ENCODE measurements at regions not wholly inside any gene's neighbourhood (a gene's known extent, or its start where the extent isn't known, plus 50 kb on each side); places are given as distances from the start of the nearest gene placed in this dataset.

DNA sequence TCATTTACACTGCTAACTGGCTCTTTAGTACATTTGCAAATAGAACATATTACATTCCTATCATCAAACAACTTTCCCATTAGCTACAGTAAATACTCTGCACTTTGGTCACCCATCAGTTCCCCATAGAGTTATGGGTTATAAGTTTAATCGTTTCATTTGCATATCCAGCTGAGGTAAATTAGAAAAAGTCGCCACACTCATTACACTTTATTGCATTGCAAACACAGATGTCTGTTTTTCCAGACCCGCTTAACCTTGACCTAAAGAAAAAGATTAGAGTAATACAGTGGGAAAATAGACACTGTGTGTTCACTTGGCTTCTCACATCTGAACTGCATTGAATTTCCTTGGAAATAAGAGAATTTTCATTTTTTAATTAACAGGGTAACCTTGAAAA is 213.1 kb upstream of the PSMD7 start:
- CTCF ChIA-PET = no interaction called here
- POLR2A ChIA-PET = no interaction called here
- TF ChIP-seq ARNT (IDR thresholded peaks at IDR 0.05) (no peak), ZNF384 (IDR thresholded peaks at IDR 0.05) (no peak), CTBP1 (IDR thresholded peaks at IDR 0.05; ENCODE audit: borderline replicate concordance) (no peak), LEF1 (IDR thresholded peaks at IDR 0.05; ENCODE audit: borderline replicate concordance) (no peak), BHLHE40 (IDR thresholded peaks at IDR 0.05; ENCODE audit: borderline replicate concordance) (no peak), FOXA1 (IDR thresholded peaks at IDR 0.05) (no peak), FOXK2 (IDR thresholded peaks at IDR 0.05) (no peak), NFRKB (IDR thresholded peaks at IDR 0.05) (no peak), ELF4 (IDR thresholded peaks at IDR 0.05) (no peak)
- DNase-seq (ENCODE audit: extremely low spot score) = no peak

DNA sequence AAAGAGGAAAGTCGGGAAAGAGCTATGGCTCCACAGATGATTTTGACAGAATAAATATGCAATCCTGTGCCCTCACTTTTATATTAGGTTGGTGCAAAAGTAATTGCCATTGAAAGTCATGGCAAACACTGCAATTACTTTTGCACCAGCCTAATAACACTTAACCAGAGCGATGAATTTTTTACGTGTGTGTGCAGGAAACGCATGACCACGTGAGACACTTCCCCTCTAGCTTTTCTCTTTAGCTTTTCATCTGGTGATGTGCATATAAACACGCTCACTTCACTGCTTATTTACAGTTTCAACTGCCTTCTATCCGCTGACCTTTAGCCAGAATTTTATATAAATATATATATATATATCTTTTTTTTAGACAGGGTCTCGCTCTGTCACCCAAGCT is 216.3 kb upstream of the PSMD7 start:
- DNase-seq (ENCODE audit: extremely low spot score) = no peak
- ChIA-PET POLR2A (no interaction called here), CTCF (interaction anchor here (0.6 kb wide), 1 partner anchor 46 kb away, joined by 4 read pairs; no protein-coding TSS in a partner anchor)
- TF ChIP-seq CTBP1 (IDR thresholded peaks at IDR 0.05; ENCODE audit: borderline replicate concordance) (no peak), NFRKB (IDR thresholded peaks at IDR 0.05) (no peak), ARNT (IDR thresholded peaks at IDR 0.05) (no peak), FOXA1 (IDR thresholded peaks at IDR 0.05) (no peak), BHLHE40 (IDR thresholded peaks at IDR 0.05; ENCODE audit: borderline replicate concordance) (no peak), FOXM1 (IDR thresholded peaks at IDR 0.05; ENCODE audit: borderline replicate concordance) (no peak), ZNF384 (IDR thresholded peaks at IDR 0.05) (no peak), SP1 (IDR thresholded peaks at IDR 0.05) (no peak), FOXK2 (IDR thresholded peaks at IDR 0.05) (no peak), LEF1 (IDR thresholded peaks at IDR 0.05; ENCODE audit: borderline replicate concordance) (no peak), ELF4 (IDR thresholded peaks at IDR 0.05) (no peak), SUZ12 (IDR thresholded peaks at IDR 0.05) (no peak)

DNA sequence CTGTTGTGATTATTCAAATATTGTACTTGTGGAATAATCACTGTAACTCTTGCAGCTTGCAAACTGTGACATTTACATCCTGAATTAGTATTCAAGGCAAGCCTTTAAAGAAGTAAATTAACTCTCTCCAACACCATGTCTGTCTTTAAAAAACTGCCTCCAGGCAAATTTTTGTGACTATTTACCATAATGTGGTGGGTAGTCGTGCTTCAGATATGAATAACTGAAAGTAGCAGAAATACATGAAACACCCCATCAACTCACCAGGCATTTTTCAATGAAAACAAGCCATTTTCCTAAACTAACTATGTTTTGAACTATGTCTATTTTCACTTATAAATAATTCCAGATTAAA is 217.4 kb upstream of the PSMD7 start:
- DNase-seq (ENCODE audit: extremely low spot score) = no peak
- ChIA-PET CTCF (no interaction called here), POLR2A (no interaction called here)

DNA sequence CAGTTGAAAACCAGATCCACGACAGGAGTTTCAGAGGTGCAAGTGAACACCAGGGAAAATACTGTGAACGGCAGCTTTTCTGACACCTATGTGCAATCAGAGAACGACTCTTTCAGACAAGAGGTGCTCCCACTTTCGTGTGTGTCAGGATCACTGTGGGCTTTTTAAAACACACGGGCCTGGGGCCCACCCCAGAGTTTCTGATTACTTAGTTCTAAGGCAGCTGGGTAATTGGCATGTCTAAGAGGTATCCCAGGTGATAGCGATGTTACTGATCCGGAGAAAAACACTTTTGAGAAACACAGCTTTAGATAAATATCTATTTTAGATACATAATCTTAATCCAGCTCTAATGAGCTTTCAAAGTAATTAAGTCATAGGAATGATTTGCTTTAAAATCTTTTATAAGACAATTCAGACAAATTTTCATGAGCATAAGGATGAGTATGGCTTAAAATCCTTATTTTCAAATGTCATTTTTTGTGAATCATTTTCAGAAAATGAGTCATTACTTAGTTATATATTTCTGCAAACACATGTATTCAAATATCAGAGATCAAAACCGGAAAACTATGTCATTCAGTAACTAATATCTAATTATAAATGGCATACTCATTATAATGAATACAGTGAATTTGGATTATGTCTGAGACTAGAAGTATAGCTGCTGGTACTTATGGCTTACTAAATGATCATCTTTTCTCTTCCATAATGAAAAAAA is 217.9 kb upstream of the PSMD7 start:
- CTCF ChIA-PET = interaction anchor here (0.5 kb wide), 1 partner anchor 29 kb away, joined by 3 read pairs; no protein-coding TSS in a partner anchor
- no peak for DNase-seq (ENCODE audit: extremely low spot score)
- POLR2A ChIA-PET = interaction anchor here (0.6 kb wide), 1 partner anchor 69 kb away, joined by 3 read pairs; no protein-coding TSS in a partner anchor
- TF ChIP-seq TARDBP (IDR thresholded peaks at IDR 0.05) (no peak), HDGF (IDR thresholded peaks at IDR 0.05; ENCODE audit: borderline replicate concordance) (no peak), FOXA1 (IDR thresholded peaks at IDR 0.05) (no peak), FOXM1 (IDR thresholded peaks at IDR 0.05; ENCODE audit: borderline replicate concordance) (no peak), ELF4 (IDR thresholded peaks at IDR 0.05) (no peak), SUZ12 (IDR thresholded peaks at IDR 0.05) (no peak), SP1 (IDR thresholded peaks at IDR 0.05) (no peak), NFRKB (IDR thresholded peaks at IDR 0.05) (no peak), CTBP1 (IDR thresholded peaks at IDR 0.05; ENCODE audit: borderline replicate concordance) (no peak), L3MBTL2 (conservative IDR thresholded peaks at IDR 0.05) (no peak), ZNF384 (IDR thresholded peaks at IDR 0.05) (no peak), BHLHE40 (IDR thresholded peaks at IDR 0.05; ENCODE audit: borderline replicate concordance) (no peak)

More for the DNA sequence above, 217.4 kb upstream of the PSMD7 start:
- TF ChIP-seq SP1 (IDR thresholded peaks at IDR 0.05) = no peak
- no peak for TF ChIP-seq NFRKB (IDR thresholded peaks at IDR 0.05)
- TF ChIP-seq TARDBP (IDR thresholded peaks at IDR 0.05) = no peak
- no peak for TF ChIP-seq LEF1 (IDR thresholded peaks at IDR 0.05; ENCODE audit: borderline replicate concordance)
- TF ChIP-seq ELF4 (IDR thresholded peaks at IDR 0.05) = no peak
- no peak for TF ChIP-seq ARNT (IDR thresholded peaks at IDR 0.05)
- TF ChIP-seq FOXM1 (IDR thresholded peaks at IDR 0.05; ENCODE audit: borderline replicate concordance) = no peak
- TF ChIP-seq HDGF (IDR thresholded peaks at IDR 0.05; ENCODE audit: borderline replicate concordance) = no peak
- TF ChIP-seq L3MBTL2 (conservative IDR thresholded peaks at IDR 0.05) = no peak
- TF ChIP-seq ZNF384 (IDR thresholded peaks at IDR 0.05) = no peak
- TF ChIP-seq CTBP1 (IDR thresholded peaks at IDR 0.05; ENCODE audit: borderline replicate concordance) = no peak
- TF ChIP-seq, protein P1, sequence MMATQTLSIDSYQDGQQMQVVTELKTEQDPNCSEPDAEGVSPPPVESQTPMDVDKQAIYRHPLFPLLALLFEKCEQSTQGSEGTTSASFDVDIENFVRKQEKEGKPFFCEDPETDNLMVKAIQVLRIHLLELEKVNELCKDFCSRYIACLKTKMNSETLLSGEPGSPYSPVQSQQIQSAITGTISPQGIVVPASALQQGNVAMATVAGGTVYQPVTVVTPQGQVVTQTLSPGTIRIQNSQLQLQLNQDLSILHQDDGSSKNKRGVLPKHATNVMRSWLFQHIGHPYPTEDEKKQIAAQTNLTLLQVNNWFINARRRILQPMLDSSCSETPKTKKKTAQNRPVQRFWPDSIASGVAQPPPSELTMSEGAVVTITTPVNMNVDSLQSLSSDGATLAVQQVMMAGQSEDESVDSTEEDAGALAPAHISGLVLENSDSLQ (IDR thresholded peaks at IDR 0.05) = no peak
- TF ChIP-seq SUZ12 (IDR thresholded peaks at IDR 0.05) = no peak
- TF ChIP-seq FOXK2 (IDR thresholded peaks at IDR 0.05) = no peak
- no peak for TF ChIP-seq FOXA1 (IDR thresholded peaks at IDR 0.05)
- TF ChIP-seq BHLHE40 (IDR thresholded peaks at IDR 0.05; ENCODE audit: borderline replicate concordance) = no peak

DNA sequence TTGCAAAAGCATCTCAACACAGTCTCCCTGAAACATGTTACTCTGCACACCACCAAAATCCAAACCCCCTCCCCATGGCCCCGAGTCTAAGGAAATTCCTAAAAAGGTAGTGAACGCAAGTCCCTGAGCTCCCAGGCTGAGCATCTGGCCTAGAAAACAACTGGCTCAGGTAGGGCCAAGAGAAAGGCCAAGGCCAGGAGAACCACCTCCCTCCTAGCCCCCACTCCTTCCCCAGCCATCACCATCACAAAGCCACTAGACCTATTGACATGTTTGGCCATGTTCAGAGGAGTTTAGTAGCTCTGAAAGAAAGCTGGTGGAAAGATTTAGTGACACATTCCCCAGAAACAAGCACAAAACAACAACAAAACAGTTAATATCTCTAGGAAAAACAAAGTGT is 220.0 kb upstream of the PSMD7 start:
- CTCF ChIA-PET = no interaction called here
- DNase-seq (ENCODE audit: extremely low spot score) = no peak
- POLR2A ChIA-PET = no interaction called here
- TF ChIP-seq HDGF (IDR thresholded peaks at IDR 0.05; ENCODE audit: borderline replicate concordance) (no peak), LEF1 (IDR thresholded peaks at IDR 0.05; ENCODE audit: borderline replicate concordance) (no peak), FOXM1 (IDR thresholded peaks at IDR 0.05; ENCODE audit: borderline replicate concordance) (no peak), CTBP1 (IDR thresholded peaks at IDR 0.05; ENCODE audit: borderline replicate concordance) (no peak), FOXK2 (IDR thresholded peaks at IDR 0.05) (no peak), ELF4 (IDR thresholded peaks at IDR 0.05) (no peak), TARDBP (IDR thresholded peaks at IDR 0.05) (no peak), NFRKB (IDR thresholded peaks at IDR 0.05) (no peak), SUZ12 (IDR thresholded peaks at IDR 0.05) (no peak), ARNT (IDR thresholded peaks at IDR 0.05) (no peak), FOXA1 (IDR thresholded peaks at IDR 0.05) (no peak), ZNF384 (IDR thresholded peaks at IDR 0.05) (no peak), BHLHE40 (IDR thresholded peaks at IDR 0.05; ENCODE audit: borderline replicate concordance) (no peak), SP1 (IDR thresholded peaks at IDR 0.05) (no peak), L3MBTL2 (conservative IDR thresholded peaks at IDR 0.05) (no peak)
- TF ChIP-seq, protein P1 (IDR thresholded peaks at IDR 0.05) = no peak

DNA sequence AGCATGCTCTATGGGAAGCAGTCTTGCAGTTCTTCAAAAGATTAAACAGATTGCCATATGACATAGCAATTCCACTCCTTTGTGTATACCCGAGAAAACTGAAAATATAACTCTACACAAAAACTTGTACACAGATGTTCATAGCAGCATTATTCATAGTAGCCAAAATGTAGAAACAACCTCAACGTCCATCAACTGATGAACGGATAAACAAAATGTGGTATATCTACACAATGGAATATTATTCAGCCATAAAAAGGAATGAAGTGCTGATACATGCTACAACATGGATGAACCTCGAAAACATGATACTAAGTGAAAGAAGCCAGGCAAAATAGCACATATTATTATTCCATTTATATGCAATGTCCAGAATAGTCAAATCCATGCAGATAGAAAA is 221.2 kb upstream of the PSMD7 start:
- TF ChIP-seq ELF4 (IDR thresholded peaks at IDR 0.05) = no peak
- DNase-seq (ENCODE audit: extremely low spot score) = no peak
- CTCF ChIA-PET = no interaction called here
- POLR2A ChIA-PET = no interaction called here

Measured in HEK293T (cell line).